H1 (cell line): ENCODE measurements at regions not wholly inside any gene's neighbourhood (a gene's known extent, or its start where the extent isn't known, plus 50 kb on each side); places are given as distances from the start of the nearest gene placed in this dataset.

Experiments used
- CTCF ChIA-PET: fragments of 300-600 bp; sonication (Branson Sonifier 250); formaldehyde crosslinking; loops from one replicate; lab custom pipeline; 2021; ENCODE audit not compliant: partially characterized antibody; lab: Charles Lee
- POLR2A ChIA-PET: fragments of 300-600 bp; sonication (Branson Sonifier 250); formaldehyde crosslinking; loops from one replicate; lab custom pipeline; 2021; ENCODE audit warnings: inconsistent platforms; ENCODE audit not compliant: partially characterized antibody; lab: Charles Lee
- DNase-seq, 2 experiments: peaks; one replicate each; pipeline versions ENCODE4 v3.0.0 to v3.0.0-alpha.2; 2010 to 2022; ENCODE audit warnings: low spot score in 2 of 2, low read depth in 1 of 2, mixed read lengths in 1 of 2
- FAIRE-seq: peaks from 2 replicates; lab custom pipeline; 2011; peaks lifted over from hg19 to GRCh38; lab: Jason Lieb, UNC
- H2AFZ ChIP-seq: 2 replicates; pipeline ENCODE4 v1.8.1; 2012; ENCODE audit warnings: low read length, inconsistent platforms
- H2AK5ac ChIP-seq: 2 replicates; pipeline ENCODE4 v1.6.1; 2013; ENCODE audit warnings: low read depth, low read length
- H2BK120ac ChIP-seq: replicated peaks from 2 replicates; pipeline ENCODE3; 2013; ENCODE audit warnings: low read depth, low read length, inconsistent platforms
- H2BK12ac ChIP-seq: 2 replicates; pipeline ENCODE4 v1.6.1; 2013; ENCODE audit warnings: low read depth, low read length
- H2BK15ac ChIP-seq: 2 replicates; pipeline ENCODE4 v1.6.1; 2013; ENCODE audit warnings: low read length
- H2BK20ac ChIP-seq: 2 replicates; pipeline ENCODE4 v1.6.1; 2013; ENCODE audit warnings: low read length
- H2BK5ac ChIP-seq: 2 replicates; pipeline ENCODE4 v1.6.1; 2013; ENCODE audit warnings: low read depth, low read length
- H3K14ac ChIP-seq: 2 replicates; pipeline ENCODE4 v1.6.1; 2013; ENCODE audit warnings: inconsistent platforms; ENCODE audit not compliant: insufficient read length
- H3K18ac ChIP-seq: 2 replicates; pipeline ENCODE4 v1.6.1; 2013; ENCODE audit warnings: low read length; ENCODE audit errors: extremely low read depth
- H3K23ac ChIP-seq: 2 replicates; pipeline ENCODE4 v1.6.1; 2013; ENCODE audit warnings: inconsistent platforms; ENCODE audit not compliant: insufficient read length
- H3K23me2 ChIP-seq: 2 replicates; pipeline ENCODE4 v1.6.1; 2013; ENCODE audit warnings: low read depth, low read length
- H3K27ac ChIP-seq: 2 replicates; pipeline ENCODE4 v1.6.1; 2011; ENCODE audit warnings: low read depth, low read length, inconsistent platforms
- H3K27me3 ChIP-seq, 4 experiments: replicated peaks in 1 of 4; 1 replicate in 1 of 4; 2 replicates in 3 of 4; pipeline versions ENCODE4 v1.6.1 to v1.8.1; 2011 to 2013; ENCODE audit warnings: low read length in 3 of 4, mild to moderate bottlenecking in 3 of 4, inconsistent platforms in 2 of 4, mixed read lengths in 2 of 4, moderate library complexity in 1 of 4; ENCODE audit not compliant: control insufficient read depth in 3 of 4, insufficient read depth in 3 of 4; ENCODE audit errors: extremely low read depth in 1 of 4
- H3K36me3 ChIP-seq, 4 experiments: 2 replicates each; pipeline versions ENCODE4 v1.6.1 to v1.8.1; 2011 to 2013; ENCODE audit warnings: mild to moderate bottlenecking in 4 of 4, low read length in 3 of 4, moderate library complexity in 2 of 4, control low read depth in 1 of 4, inconsistent platforms in 1 of 4; ENCODE audit not compliant: insufficient read depth in 4 of 4, control insufficient read depth in 2 of 4
- H3K4ac ChIP-seq: replicated peaks from 2 replicates; pipeline ENCODE3; 2013; ENCODE audit warnings: low read length, low read depth, mixed read lengths, inconsistent platforms; ENCODE audit not compliant: insufficient read length
- H3K4me1 ChIP-seq, 4 experiments: replicated peaks in 1 of 4; 1 replicate in 1 of 4; 2 replicates in 3 of 4; pipeline versions ENCODE4 v1.6.1 to v1.8.1; 2011 to 2013; ENCODE audit warnings: low read length in 3 of 4, inconsistent platforms in 2 of 4, mixed read lengths in 1 of 4; ENCODE audit not compliant: insufficient read depth in 4 of 4, control insufficient read depth in 3 of 4
- H3K4me2 ChIP-seq, 2 experiments: 2 replicates each; pipeline versions ENCODE4 v1.6.1 to v1.8.1; 2011 to 2013; ENCODE audit warnings: low read depth in 2 of 2, low read length in 2 of 2, control low read depth in 1 of 2, inconsistent platforms in 1 of 2, mild to moderate bottlenecking in 1 of 2; ENCODE audit not compliant: insufficient read depth in 1 of 2
- H3K4me3 ChIP-seq, 4 experiments: fragments of 200-600, 300-600 bp in 1 of 4; sonication (generic), shearing (Covaris generic), sonication (Bioruptor Twin) in 1 of 4; 2 replicates each; pipeline versions ENCODE4 v1.5.1 to v1.8.1; 2011 to 2016; ENCODE audit warnings: low read length in 4 of 4, low read depth in 3 of 4, control low read depth in 2 of 4, inconsistent platforms in 2 of 4, mild to moderate bottlenecking in 2 of 4, mixed read lengths in 1 of 4, moderate library complexity in 1 of 4; ENCODE audit not compliant: insufficient read depth in 2 of 4; ENCODE audit errors: extremely low read depth in 1 of 4
- H3K56ac ChIP-seq: replicated peaks from 2 replicates; pipeline ENCODE3; 2013; ENCODE audit warnings: low read depth, mild to moderate bottlenecking, mixed read lengths, low read length, inconsistent platforms; ENCODE audit not compliant: insufficient read length
- H3K79me1 ChIP-seq: 2 replicates; pipeline ENCODE4 v1.6.1; 2013; ENCODE audit warnings: low read depth, low read length, control low read depth
- H3K79me2 ChIP-seq, 2 experiments: 2 replicates each; pipeline versions ENCODE4 v1.6.1 to v1.8.1; 2012 to 2013; ENCODE audit warnings: low read length in 2 of 2, mild to moderate bottlenecking in 2 of 2, inconsistent platforms in 1 of 2; ENCODE audit not compliant: insufficient read depth in 2 of 2, control insufficient read depth in 1 of 2
- H3K9ac ChIP-seq, 4 experiments: replicated peaks in 1 of 4; 1 replicate in 1 of 4; 2 replicates in 3 of 4; pipeline versions ENCODE4 v1.6.1 to v1.8.1; 2011 to 2013; ENCODE audit warnings: low read depth in 3 of 4, low read length in 3 of 4, control low read depth in 2 of 4, mild to moderate bottlenecking in 2 of 4, moderate library complexity in 2 of 4, inconsistent platforms in 1 of 4; ENCODE audit errors: extremely low read depth in 1 of 4
- H3K9me3 ChIP-seq, 2 experiments: 2 replicates each; pipeline versions ENCODE4 v1.6.1 to v1.8.1; 2012 to 2013; ENCODE audit warnings: mild to moderate bottlenecking in 2 of 2, moderate library complexity in 2 of 2, control low read depth in 1 of 2, inconsistent platforms in 1 of 2, low read depth in 1 of 2, low read length in 1 of 2, mixed read lengths in 1 of 2; ENCODE audit not compliant: insufficient read depth in 2 of 2
- H4K20me1 ChIP-seq, 2 experiments: replicated peaks in 1 of 2; 2 replicates each; pipeline versions ENCODE3 to v1.8.1; 2011 to 2013; ENCODE audit warnings: inconsistent platforms in 2 of 2, low read length in 2 of 2, mild to moderate bottlenecking in 1 of 2; ENCODE audit not compliant: insufficient read depth in 2 of 2, control insufficient read depth in 1 of 2
- H4K5ac ChIP-seq: 2 replicates; pipeline ENCODE4 v1.6.1; 2013; ENCODE audit warnings: low read length, low read depth, mixed read lengths, inconsistent platforms; ENCODE audit not compliant: insufficient read length
- H4K8ac ChIP-seq: 2 replicates; pipeline ENCODE4 v1.8.0; 2013; ENCODE audit warnings: mild to moderate bottlenecking, moderate library complexity, low read length, inconsistent platforms; ENCODE audit not compliant: insufficient read depth; ENCODE audit errors: extremely low read depth
- H4K91ac ChIP-seq: replicated peaks from 2 replicates; pipeline ENCODE3; 2013; ENCODE audit warnings: low read length, mixed read lengths, inconsistent platforms; ENCODE audit not compliant: insufficient read length
- HDAC2 ChIP-seq, 2 experiments: fragments of 300-600 bp in 1 of 2; sonication (generic) in 1 of 2; IDR thresholded peaks; 2 replicates each; pipeline ENCODE4 v1.6.1; 2011 to 2012; ENCODE audit warnings: low read depth in 2 of 2, low read length in 2 of 2, mild to moderate bottlenecking in 2 of 2, moderate library complexity in 2 of 2, borderline replicate concordance in 1 of 2, inconsistent platforms in 1 of 2
- KDM1A ChIP-seq: fragments of 200-600, 300-600 bp; sonication (generic); IDR thresholded peaks from 2 replicates; pipeline ENCODE4 v1.7.1; 2016; ENCODE audit warnings: mild to moderate bottlenecking, low read length, borderline replicate concordance
- RXRA ChIP-seq: IDR thresholded peaks from 2 replicates; pipeline ENCODE4 v1.6.1; 2011; ENCODE audit warnings: low read depth, mild to moderate bottlenecking, low read length, moderate library complexity; ENCODE audit not compliant: insufficient read depth
- SAP30 ChIP-seq: fragments of 300-600 bp; sonication (generic); IDR thresholded peaks from 2 replicates; pipeline ENCODE4 v1.7.1; 2012; ENCODE audit warnings: low read length, moderate library complexity, mild to moderate bottlenecking, inconsistent platforms; ENCODE audit not compliant: insufficient read depth, insufficient replicate concordance
- SIN3A ChIP-seq, 2 experiments: IDR thresholded peaks in 1 of 2; conservative IDR thresholded peaks in 1 of 2; 2 replicates each; pipeline ENCODE4 v1.6.1; 2011 to 2012; ENCODE audit warnings: low read length in 2 of 2, improper control_type of control experiment in 1 of 2, low read depth in 1 of 2, mild to moderate bottlenecking in 1 of 2
- SP2 ChIP-seq: IDR thresholded peaks from 2 replicates; pipeline ENCODE4 v1.6.1; 2012; ENCODE audit warnings: mild to moderate bottlenecking, low read length, inconsistent platforms
- SP4 ChIP-seq: IDR thresholded peaks from 2 replicates; pipeline ENCODE4 v1.6.1; 2012; ENCODE audit warnings: low read length, inconsistent platforms
- WGBS, 2 experiments: shearing (Covaris generic) in 1 of 2; methylation state at CpG; one replicate each; pipeline versions ENCODE4 v1.1.6 to v1.1.7; 2013 to 2015; ENCODE audit warnings: low lambda C conversion rate in 2 of 2, mixed read lengths in 2 of 2, inconsistent platforms in 1 of 2, low coverage in 1 of 2, missing lambda C conversion rate in 1 of 2; ENCODE audit not compliant: insufficient replicate concordance in 2 of 2, insufficient coverage in 1 of 2, insufficient read length in 1 of 2; ENCODE audit errors: extremely low coverage in 1 of 2, missing lambda C conversion rate in 1 of 2; 5-methylcytosine and 5-hydroxymethylcytosine counted together

- no peak overlapping the region for H2BK20ac ChIP-seq
- H2BK15ac ChIP-seq, result no peak overlapping the region
- no peak overlapping the region for H3K9ac ChIP-seq
- no peak overlapping the region for H2BK120ac ChIP-seq
- peaks cover 0 to 2% of the 10 kb centered on the region in 2 experiments for H4K20me1 ChIP-seq
- H2AFZ ChIP-seq, result no peak overlapping the region
- WGBS, 2 experiments, result 90% methylated on average over 1 of the region's 1 CpG; no CpG with 5 or more reads in 1 of the 2 experiments
- H3K18ac ChIP-seq, result no peak overlapping the region
- TF ChIP-seq SAP30 (no peak), SIN3A (conservative IDR thresholded peaks at IDR 0.05 in 1 of 2, IDR thresholded peaks at IDR 0.05 in 1 of 2; ENCODE audit: low read depth in 1 of 2, low read length in 2 of 2) (no peak), HDAC2 (IDR thresholded peaks at IDR 0.05; ENCODE audit: borderline replicate concordance in 1 of 2, low read depth in 2 of 2, low read length in 2 of 2) (no peak), SP4 (no peak), SP2 (no peak), KDM1A (0 out of 2 replicates have a peak, but pooled peaks have one; percentile 33), RXRA (no peak)
- H3K4me3 ChIP-seq, result no peak overlapping the region
- no peak overlapping the region for H3K27ac ChIP-seq
- no peaks in the 10 kb centered on the region for H3K79me2 ChIP-seq
- no peaks in the 10 kb centered on the region; the same call in 1 of the 2 replicates for H3K23me2 ChIP-seq
- H2BK12ac ChIP-seq, result no peak overlapping the region
- POLR2A ChIA-PET, result no interaction called here
- H3K27me3 ChIP-seq, result no peaks in the 10 kb centered on the region
- no peak overlapping the region for H3K4me2 ChIP-seq
- FAIRE-seq (no peak), DNase-seq (no peak)
- H3K4me1 ChIP-seq, result peaks cover 0 to 6% (median 1%) of the 10 kb centered on the region in 4 experiments; a peak in 5 of 7 replicates
- no peak overlapping the region for H2BK5ac ChIP-seq
- no peak overlapping the region for H3K14ac ChIP-seq
- H4K8ac ChIP-seq, result no peak overlapping the region
- no peak overlapping the region for H3K4ac ChIP-seq
- no peaks in the 10 kb centered on the region for H3K79me1 ChIP-seq
- no peaks in the 10 kb centered on the region for H3K9me3 ChIP-seq
- H4K91ac ChIP-seq, result no peak overlapping the region
- H2AK5ac ChIP-seq, result no peak overlapping the region
- no peak overlapping the region for H4K5ac ChIP-seq
- no peak overlapping the region for H3K23ac ChIP-seq
- H3K56ac ChIP-seq, result no peak overlapping the region
- CTCF ChIA-PET, result no interaction called here
- H3K36me3 ChIP-seq, result no peaks in the 10 kb centered on the region
Measured at GRCh38 chr21:38569733-38570132, 71.5 kb upstream of the ERG start.
